Stimulated activated CD8-positive, alpha-beta memory T cell treated with anti-CD3 and anti-CD28 coated beads, Interleukin-15, amount 100 ng/mL, for 4 hours (primary cell): ENCODE measurements at regions not wholly inside any gene's neighbourhood (a gene's known extent, or its start where the extent isn't known, plus 50 kb on each side); places are given as distances from the start of the nearest gene placed in this dataset.

Experiments used
- DNase-seq, 2 donors: peaks; one replicate each; pipeline ENCODE4 v3.0.0-alpha.2; 2020; ENCODE audit warnings: low read depth in 2 of 2

GRCh38 chr22:48606684-48607307 lies 1220.9 kb downstream of the BRD1 start:
- no peak for DNase-seq

GRCh38 chr22:48605856-48606481 lies 1221.7 kb downstream of the BRD1 start:
- DNase-seq = no peak

- DNase-seq = no peak
Measured at GRCh38 chr22:48605125-48605524, 1222.5 kb downstream of the BRD1 start.

GRCh38 chr22:48603621-48604320 lies 1223.9 kb downstream of the BRD1 start:
- no peak for DNase-seq

GRCh38 chr22:48602805-48603518 lies 1224.7 kb downstream of the BRD1 start:
- DNase-seq = no peak

- DNase-seq = no peak
Measured at GRCh38 chr22:48600681-48601080, 1227.0 kb downstream of the BRD1 start.

- no peak for DNase-seq
Measured at GRCh38 chr22:48600171-48600570, 1227.5 kb downstream of the BRD1 start.

GRCh38 chr22:48599346-48599745 lies 1228.3 kb downstream of the BRD1 start:
- DNase-seq = no peak

- DNase-seq = no peak
Measured at GRCh38 chr22:48596111-48596850, 1231.4 kb downstream of the BRD1 start.

GRCh38 chr22:48595511-48595905 lies 1232.2 kb downstream of the BRD1 start:
- DNase-seq = no peak

GRCh38 chr22:48594757-48595510 lies 1232.7 kb downstream of the BRD1 start:
- no peak for DNase-seq

- no peak for DNase-seq
Measured at GRCh38 chr22:48594016-48594756, 1233.5 kb downstream of the BRD1 start.

- no peak for DNase-seq
Measured at GRCh38 chr22:48593551-48593950, 1234.1 kb downstream of the BRD1 start.

GRCh38 chr22:48592931-48593330 lies 1234.7 kb downstream of the BRD1 start:
- DNase-seq = no peak

GRCh38 chr22:48592488-48592887 lies 1235.2 kb downstream of the BRD1 start:
- no peak for DNase-seq

- DNase-seq = no peak
Measured at GRCh38 chr22:48592066-48592345, 1235.7 kb downstream of the BRD1 start.

- DNase-seq = no peak
Measured at GRCh38 chr22:48591286-48592065, 1236.2 kb downstream of the BRD1 start.

GRCh38 chr22:48589901-48590300 lies 1237.8 kb downstream of the BRD1 start:
- no peak for DNase-seq

- DNase-seq = no peak
Measured at GRCh38 chr22:48588878-48589450, 1238.7 kb downstream of the BRD1 start.
